ENCODE measurements at regions not wholly inside any gene's neighbourhood (a gene's known extent, or its start where the extent isn't known, plus 50 kb on each side); places are given as distances from the start of the nearest gene placed in this dataset.
"Not testable (repeated sequence)": the region's sequence is repeated elsewhere in the genome, so short reads cannot be mapped to it uniquely, and the experiment has no call there.

DNA sequence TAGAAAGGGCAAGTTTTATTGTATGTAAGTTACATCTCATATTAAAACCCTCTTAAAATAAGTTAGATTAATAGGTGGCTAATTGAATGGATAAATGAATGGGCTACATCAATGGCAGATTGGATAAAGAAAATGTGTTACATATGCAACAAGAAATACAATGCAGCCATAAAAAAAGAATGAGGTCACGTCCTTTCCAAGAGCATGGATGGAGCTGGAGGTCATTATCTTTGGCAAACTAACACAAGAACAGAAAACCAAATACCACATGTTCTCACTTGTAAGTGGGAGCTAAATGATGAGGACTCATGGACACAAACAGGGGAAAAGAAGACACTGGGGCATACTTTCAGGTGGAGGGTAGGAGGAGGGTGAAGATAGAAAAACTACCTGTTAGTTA lies 182.2 kb upstream of the GNAI1 start:
- no peak for FAIRE-seq

DNA sequence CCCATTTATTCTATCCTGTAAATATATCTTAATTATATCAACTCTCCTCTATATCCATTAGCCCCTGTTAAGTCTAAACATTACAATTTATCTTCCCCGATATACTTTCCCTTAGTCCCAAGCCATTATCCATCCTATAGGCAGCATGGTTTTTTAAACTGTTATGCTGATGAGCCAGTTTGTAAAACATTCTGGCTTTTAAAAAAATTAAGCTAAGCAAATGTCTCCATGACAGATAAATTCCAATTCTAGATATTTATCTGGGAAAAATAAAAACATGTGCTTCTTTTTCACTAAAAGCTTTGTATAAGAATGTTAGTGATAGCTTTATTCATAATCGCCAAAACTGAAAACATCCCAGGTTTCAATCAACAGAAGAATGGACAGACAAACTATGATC lies 183.2 kb upstream of the GNAI1 start:
- no peak for FAIRE-seq

DNA sequence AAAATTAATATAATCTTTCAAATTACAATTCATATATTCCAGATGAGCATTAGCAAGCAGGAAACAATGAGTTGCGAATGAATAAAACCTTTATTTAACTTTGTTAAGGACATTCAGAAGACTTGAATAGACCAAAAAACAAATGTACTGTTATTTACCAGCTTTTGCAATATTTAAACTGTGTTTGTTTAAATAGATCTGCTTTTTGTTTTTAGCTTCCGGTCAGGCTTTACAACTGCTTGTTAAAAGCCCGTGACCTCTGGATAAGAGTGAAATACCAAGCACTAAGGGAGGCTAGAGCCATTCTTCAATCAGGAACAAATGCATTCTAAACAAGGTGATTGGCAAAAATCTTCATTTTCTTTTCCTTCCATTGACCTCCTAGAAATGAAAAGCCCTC lies 184.9 kb upstream of the GNAI1 start:
- no peak for FAIRE-seq

DNA sequence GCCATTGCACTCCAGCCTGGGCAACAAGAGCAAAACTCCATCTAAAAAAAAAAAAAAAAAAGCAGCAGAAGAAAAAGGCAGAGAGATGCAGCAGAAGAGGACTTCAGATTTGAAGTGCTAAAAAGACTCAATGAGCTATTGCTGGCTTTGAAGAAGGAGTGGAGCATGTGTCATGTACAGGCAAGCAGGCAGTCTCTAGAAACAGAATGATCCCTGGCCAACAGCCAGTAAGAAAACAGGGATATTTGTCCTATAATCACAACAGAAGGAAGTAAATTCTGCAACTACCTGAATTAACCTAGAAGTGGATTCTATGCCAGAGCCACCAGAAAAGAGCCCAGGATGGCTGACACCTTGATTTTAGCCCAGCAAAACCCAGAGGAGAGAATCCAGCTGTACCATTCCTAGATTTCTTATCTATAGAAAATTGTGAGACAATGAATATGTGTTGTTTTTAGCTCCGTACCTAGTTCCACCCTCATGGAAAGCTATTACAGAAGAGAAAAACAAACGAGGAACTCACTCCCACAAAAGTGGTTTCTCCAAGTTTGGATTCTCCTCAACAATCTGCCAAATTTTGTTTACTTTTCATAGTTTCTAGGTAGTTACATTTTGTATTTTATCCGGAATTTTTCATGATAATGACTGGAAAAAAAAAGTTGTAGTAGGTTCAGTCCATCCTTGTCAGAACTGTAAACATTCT lies 198.2 kb upstream of the GNAI1 start:
- FAIRE-seq: no peak

DNA sequence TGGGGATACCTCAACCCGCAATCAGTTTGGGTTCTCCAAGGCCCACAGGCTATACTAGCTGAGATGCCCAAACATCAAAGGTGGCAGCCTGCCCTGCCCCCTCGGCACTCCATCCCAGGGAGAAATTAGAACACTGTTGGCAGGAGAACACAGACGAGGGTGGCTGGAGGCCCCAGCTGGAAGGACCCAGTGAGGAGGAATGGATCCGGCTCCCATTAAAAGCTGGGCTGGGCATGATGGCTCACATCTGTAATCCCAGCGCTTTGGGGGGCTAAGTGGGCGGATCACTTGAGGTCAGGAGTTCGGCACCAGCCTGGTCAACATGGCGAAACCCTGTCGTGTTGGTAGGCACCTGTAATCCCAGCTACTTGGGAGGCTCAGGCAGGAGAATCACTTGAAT lies 199.9 kb upstream of the GNAI1 start:
- no peak for FAIRE-seq

DNA sequence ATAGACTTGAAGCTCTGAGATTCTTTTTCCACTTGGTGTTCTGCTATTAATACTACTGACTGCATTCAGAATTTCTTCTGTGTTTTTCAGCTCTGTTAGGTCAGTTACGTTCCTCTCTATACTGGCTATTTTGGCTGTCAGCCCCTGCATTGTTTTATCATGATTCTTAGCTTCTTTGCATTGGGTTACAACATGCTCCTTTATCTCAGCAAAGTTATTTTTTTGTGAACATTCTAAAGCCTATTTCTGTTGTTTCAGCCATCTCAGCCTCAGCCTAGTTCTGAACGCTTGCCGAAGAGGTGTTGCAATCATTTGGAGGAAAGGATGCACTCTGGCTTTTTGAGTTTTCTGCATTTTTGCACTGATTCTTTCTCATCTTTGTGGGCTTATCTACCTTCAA lies 201.5 kb upstream of the GNAI1 start:
- FAIRE-seq: no peak

DNA sequence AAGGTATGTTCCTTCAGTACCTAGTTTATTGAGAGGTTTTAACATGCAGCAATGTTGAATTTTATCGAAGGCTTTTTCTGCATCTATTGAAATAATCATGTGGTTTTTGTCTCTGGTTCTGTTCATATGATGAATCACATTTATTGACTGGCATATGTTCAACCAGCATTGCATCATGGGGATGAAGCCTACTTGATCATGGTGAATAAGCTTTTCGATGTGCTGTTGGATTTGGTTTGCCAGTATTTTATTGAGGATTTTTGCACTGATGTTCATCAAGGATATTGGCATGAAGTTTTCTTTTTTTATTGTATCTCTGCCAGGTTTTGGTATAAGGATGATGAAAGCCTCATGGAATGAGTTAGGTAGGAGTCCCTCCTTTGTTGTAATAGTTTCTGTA lies 204.0 kb upstream of the GNAI1 start:
- no peak for FAIRE-seq

DNA sequence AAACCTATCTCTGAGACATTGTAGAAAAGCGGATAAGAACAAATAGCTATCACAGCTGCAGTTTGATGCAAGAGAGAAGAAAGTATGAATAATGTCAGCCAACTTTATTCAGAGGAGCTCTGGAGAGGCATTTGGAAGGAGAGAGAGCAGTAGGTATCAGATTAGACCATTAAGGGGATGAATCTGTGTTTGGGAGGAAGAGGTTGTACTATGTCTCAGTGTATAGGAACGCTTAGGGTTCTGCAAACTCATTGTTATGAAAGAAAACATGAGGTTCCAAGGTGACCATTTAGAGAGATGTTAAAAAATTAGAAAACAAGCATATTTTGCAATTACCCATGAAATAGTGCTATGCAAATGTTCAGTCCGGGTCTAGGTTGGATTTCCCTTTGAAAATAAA lies 207.5 kb upstream of the GNAI1 start:
- FAIRE-seq: no peak

DNA sequence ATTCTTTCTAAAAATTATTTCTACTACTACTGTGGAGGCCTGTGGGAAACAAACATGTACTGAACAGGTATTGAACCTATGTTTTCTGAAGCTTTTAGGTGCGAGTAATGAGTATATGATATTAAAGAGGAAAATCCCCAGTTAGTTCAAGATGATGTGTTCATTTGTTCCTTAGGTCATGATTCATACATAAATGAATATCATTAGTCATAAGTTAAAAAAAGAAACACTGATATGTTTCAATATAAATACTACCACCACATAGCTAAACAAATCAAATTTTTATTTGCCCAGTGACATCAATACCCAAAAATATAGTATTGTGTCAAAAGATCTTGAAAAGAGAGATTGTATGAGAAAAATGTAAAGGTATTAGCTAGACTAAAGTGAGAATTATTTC lies 210.7 kb upstream of the GNAI1 start:
- no peak for FAIRE-seq

DNA sequence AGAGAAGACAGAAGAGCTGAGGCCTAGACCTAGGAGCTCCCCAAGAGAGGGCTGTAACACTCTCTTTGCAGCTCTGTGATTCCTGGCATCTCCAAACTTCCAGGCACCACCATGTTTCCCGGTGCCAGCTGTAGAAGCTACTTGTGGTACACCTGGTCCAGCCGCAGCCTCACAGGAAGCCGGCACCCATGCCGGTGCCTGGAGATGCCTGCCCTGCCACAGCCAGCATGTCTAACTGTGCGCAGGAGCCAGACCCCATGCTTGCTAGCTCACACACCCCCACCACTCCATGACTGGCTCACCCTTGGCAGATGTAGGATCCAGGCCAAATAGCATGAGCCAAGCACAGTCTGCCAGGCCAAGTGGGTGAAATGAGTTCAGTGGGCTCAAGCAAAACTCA lies 211.7 kb upstream of the GNAI1 start:
- FAIRE-seq: no peak

DNA sequence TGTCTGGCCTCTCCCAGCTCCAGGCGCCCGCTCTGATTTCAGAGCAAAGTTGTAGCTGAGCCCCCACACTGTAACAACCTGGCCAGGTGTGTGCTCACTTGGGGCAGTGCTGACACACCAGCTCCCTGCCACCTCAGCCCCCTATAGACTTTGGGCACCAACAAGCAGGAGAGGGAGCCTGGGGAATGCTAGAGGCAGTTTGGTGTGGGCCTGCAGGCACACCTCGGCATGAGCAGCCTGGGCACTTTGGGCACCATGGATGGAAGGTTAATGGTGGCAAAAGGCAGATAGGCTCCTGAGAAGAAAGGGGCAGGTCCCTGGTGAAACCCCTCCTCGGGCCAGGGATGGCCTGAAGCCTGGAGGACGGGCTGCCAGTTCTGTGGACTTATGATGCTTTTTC lies 212.7 kb upstream of the GNAI1 start:
- FAIRE-seq: no peak

DNA sequence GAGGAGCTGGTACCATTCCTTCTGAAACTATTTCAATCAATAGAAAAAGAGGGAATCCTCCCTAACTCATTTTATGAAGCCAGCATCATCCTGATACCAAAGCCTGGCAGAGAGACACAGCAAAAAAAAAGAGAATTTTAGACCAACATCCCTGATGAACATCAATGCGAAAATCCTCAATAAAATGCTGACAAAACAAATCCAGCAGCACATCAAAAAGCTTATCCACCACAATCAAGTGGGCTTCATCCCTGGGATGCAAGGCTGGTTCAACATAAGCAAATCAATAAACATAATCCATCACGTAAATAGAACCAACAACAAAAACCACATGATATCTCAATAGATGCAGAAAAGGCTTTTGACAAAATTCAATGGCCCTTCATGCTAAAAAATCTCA lies 216.0 kb upstream of the GNAI1 start:
- FAIRE-seq: not testable (repeated sequence)

DNA sequence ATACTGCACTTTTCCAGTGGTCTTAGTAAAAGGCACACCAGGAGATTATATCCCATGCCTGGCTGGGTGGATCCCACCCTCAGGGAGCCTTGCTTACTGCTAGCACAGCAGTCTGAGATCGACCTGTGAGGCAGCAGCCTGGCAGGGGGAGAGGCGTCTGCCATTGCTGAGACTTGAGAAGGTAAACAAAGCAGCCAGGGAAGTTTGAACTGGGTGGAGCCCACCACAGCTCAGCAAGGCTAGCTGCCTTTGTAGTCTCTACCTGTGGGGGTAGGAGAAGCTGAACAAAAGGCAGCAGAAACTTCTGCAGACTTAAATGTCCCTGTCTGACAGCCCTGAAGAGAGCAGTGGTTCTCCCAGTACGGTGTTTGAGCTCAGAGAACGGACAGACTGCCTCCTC lies 219.3 kb upstream of the GNAI1 start:
- FAIRE-seq: not testable (repeated sequence)

DNA sequence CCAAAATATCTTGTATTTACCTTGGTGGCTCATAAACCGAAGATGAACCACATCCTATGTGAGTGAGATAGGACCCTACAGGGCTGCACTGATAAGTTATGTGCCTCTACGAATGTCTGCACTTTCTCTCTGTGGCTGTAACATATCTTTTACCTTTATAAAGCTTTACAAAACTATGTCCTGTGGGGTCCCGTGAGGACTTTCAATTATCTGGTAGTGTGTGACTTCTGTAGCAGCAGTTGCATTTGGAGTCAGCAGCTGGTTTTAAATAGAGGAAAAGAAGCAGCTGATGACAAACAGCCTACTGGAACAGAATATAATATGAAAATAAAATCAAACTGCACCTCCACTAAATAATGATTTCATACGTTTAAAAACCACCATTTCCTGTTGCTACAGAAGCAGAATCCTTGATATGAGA lies 222.4 kb upstream of the GNAI1 start:
- FAIRE-seq: no peak

DNA sequence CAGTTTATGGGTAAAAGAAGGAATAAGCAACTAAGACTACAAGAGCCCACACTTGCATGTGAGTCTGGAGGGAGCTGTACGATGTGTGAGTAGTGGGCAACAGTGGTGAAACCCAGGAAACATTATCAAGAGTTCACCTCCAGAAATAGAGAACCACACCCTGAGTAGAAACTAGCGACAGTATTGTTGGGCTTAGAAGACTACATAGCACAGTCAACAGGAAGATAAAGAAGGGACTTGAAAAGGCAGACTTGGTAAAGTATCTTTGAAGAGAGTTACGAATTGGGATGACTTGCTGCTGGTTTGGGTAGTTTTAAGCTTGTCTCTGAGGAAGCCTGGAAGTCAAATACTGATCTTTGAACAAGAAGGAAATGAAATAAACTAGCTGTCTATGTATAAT lies 223.2 kb upstream of the GNAI1 start:
- no peak for FAIRE-seq

DNA sequence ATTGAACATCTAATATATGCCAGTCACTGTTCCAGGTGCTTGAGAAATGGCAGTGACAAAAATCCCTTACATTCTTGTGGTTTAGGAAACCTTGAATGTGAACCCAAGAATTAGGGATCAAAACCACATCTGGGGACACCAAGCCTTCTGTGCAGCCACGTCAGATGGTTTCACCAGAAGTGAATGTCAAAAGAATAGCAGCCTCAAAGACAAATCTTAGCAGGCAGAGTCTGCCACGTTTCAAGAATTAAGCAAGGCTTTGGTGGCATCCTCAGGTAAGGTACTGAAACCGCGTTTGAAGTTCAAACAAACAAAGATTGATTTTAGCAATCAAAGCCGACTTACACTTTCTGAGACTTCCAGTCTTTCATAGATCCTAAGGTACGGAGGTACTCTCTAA lies 225.5 kb upstream of the GNAI1 start:
- no peak for FAIRE-seq

DNA sequence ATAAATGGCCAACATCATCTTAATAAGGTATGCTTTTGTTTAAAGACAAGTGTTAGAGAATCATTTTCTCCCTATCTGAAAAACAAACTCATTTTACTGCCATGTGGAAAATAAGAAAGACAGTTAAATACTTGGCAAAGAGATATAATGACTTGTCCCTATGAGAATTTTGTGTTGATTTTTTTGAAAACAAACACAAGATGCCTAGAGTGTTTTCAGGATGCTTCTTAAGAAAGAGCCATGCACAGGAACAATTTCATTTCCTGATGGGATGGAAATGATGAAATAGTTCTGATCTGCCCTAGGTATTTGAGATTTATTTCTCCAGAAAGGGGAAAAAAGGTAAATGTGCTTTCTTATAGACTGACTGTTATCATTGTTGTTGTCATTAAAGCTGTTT lies 237.5 kb upstream of the GNAI1 start:
- FAIRE-seq: no peak

DNA sequence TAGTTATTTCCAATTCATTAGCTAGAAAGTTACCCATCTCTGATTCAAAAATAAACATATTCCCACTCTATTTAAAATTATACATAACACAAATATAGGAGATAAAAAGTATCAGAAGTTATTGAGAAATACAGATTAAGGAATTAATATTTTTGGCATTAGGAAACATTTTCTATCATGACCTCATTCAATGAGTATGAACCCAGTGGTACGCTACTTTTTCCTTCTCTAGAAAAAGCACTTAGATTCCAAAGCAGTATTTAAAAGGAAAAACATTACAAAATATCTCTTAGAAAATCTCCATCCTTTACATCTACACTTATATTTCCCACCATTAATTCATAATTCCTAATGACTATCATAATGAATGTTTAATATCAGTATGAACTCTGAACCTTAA lies 240.6 kb upstream of the GNAI1 start:
- FAIRE-seq: no peak

DNA sequence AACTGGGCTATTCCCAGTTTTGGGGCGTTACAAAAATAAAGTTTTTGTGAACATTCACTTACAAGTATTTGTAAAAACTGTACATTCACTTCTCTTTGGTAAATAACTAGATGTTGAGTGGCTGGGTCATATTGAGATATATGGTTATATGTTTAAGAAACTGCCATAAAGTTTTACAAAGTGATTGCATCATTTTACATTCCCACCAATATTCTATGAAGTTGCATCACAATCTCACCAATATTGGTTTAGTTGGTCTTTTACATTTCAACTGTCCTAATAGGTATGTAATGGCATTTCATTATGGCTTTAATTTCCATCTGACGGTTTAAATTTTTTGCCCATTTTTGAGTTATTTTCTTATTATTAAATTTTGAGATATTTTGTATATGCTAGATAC lies 251.7 kb upstream of the GNAI1 start:
- no peak for FAIRE-seq

DNA sequence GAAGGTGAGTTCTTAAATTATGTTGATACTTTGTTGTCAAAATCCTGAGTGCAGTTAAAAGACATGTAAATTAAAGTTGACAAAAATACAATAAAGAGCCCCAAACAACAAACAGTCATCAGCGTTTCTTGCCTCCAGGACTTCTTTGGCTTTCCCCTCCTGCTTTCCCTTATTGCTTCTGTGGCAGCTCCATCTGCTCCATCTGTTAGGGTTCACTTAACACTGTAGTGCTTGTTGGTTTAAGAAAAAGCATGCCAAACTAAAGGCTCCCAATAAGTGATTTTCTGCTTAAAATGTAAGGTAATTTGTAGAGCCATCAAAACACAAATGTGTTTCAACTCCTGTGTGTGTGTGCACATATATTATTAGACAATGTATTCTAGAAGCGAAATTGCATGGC lies 254.3 kb upstream of the GNAI1 start:
- FAIRE-seq: no peak

DNA sequence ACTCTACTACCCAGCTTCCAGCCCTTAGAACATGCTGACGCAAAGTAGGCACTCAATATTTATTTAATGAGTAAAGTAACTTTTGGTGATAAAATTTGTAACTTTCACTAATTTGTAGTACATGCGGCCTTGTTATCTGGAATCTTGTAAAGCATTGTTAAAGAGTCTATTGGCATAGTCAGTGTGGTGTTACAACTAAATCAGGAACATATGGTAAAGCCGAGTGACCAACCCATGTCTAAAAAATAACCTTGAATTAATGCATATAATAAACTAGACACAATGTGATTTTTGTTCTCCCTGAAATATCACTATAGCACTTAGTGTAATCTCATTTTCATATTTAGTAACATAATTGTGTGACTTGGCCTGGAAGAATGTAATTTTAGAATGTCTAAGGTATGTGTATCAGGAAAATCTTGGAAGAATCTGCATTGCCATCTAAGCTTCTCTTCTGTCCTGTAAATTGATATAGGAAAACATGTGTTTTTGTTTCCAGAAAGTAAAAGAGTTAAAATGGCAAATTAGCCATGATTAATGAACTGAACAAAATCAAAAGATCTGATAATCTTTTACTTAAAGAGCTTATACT lies 256.7 kb upstream of the GNAI1 start:
- FAIRE-seq: no peak

DNA sequence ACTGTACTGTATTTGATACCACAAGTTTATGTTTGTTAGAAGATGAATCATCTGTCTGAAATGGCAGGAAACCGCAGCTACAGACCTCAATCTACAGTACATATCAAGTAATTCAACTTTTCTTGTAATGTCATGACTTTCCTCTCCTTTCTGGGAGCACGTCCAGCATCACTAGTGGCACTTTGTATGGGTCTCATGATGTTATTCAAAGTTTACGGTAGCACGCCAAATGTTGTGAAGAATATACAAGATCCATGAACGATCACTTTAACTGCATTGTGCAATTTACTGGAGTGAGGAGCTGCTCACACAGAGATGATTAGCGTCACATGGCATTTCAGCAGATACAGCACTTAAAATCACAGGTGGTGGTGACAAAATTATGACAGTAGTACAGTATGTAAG lies 257.8 kb upstream of the GNAI1 start:
- FAIRE-seq: no peak

DNA sequence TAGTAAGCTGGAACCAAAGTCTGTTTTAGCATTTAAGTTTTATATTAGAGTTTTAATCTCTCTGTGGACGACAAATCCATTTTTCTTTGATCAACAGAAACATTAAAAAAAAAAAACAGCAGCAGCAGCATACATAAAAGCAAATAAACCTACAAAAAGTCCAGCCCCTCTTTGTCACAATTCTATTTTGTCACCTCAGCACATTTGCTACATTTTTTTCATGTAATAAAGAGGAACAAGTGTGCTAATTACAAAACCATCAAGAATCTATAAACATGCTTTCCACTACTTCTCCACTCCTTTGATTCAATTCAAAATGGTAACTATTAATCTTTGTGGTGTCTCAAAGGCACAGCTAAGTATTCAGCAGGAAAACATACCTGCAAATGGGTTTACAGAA lies 259.8 kb upstream of the GNAI1 start:
- FAIRE-seq: no peak

DNA sequence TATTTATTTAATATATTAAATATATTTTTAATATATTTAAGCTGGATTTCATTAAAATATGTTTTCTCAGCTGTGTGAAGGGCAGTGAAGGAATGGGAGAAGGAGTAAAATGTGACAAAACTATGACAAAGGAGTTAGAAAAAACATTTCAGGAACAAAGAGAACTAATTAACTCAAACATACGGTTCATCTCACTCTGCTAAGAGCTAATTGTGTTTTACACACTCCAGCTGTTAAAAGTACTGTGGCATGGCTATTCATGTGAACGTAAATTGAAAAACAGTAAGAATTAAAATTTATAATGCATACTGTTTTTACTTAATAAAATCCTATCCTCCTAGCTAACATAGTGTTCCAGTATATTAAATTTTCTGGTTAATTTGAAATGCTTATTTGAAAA lies 262.5 kb upstream of the GNAI1 start:
- FAIRE-seq: no peak

DNA sequence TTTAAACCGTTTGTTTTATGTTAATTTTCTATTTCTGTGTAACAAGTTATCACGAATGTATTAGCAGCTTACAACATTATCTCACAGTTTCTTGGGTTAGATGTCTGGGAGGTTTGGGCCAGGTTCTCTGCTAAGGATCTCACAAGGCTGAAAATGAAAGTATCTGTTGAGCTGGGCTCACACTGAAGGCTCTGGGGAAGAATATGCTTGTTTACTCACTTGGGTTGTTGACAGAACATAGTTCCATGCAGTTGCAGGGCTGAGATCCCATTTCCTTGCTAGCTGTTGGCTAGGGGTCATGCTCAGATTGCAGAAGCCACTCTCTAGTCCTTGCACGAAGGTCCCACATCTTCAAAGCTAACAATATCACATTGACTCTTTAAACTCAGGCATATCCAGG lies 266.6 kb upstream of the GNAI1 start:
- no peak for FAIRE-seq

Data from G401.6 (cell line).